VCaP (cell line): ENCODE measurements at regions not wholly inside any gene's neighbourhood (a gene's known extent, or its start where the extent isn't known, plus 50 kb on each side); places are given as distances from the start of the nearest gene placed in this dataset.
"Not testable (repeated sequence)": the region's sequence is repeated elsewhere in the genome, so short reads cannot be mapped to it uniquely, and the experiment has no call there.

Experiments used
- H3K27ac ChIP-seq: fragments of 450-650 bp; 2 replicates; pipeline ENCODE4 v1.5.1; 2017
- CTCF ChIP-seq: fragments of 450-650 bp; conservative IDR thresholded peaks from 2 replicates; pipeline ENCODE4 v1.5.1; 2017; ENCODE audit warnings: mild to moderate bottlenecking, moderate library complexity

GRCh38 chr5:120106912-120107525, 357.1 kb upstream of the PRR16 start:
- no peak for TF ChIP-seq CTCF
- H3K27ac ChIP-seq, result no peak overlapping the region

DNA sequence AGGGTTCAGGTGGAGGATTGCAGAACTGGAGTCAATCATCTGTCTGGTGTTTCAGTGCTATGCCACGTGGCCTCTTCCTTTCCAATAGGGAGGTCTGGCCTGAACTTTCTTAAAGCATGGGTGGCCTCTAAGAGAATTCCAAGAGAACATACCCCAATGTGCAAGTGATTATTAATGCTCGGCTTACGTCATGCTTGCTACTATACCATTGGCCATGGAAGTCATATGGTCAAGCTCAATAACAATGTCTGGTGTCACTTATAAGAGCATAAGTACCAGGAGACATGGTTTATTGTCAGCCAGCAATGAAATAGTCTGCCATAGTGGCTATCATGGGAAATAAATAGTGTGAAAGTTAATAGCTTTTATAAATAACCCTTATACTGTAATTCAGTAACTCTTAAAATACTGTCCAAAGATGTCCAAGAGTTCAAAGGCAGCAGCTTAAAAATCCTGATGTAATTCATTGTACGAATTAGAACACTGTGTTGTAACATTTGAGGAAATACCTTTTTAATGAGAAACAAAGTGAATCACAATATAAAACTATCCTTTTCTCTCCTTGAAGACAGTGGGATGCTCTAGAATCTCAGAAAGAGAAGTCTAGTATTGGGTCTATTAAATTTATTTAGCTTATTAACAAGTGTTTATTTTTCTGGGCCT, 355.4 kb upstream of the PRR16 start:
- TF ChIP-seq CTCF, result no peak
- no peak overlapping the region for H3K27ac ChIP-seq

- no peak overlapping the region for H3K27ac ChIP-seq
- TF ChIP-seq CTCF, result no peak
These were observed 341.4 kb upstream of the PRR16 start for GRCh38 chr5:120122703-120123102.

DNA sequence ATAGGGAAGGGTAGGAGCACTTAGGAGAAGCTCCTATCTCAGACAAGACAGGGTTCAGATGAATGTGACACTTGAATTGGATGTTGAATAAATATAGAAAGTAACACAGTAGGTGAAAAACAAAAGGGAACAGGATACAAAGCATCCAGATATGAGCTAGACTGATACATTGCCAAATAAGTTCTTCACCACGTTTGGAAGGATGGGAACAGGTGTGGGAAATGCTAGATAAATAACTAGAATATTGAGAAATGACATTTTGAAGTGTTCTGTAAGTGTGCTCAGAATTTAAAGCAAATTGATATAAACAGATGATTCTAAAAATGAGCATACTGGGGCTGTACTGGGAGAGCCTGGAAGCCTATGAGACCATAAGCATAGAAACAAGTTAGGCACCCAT, 340.1 kb upstream of the PRR16 start:
- no peak for TF ChIP-seq CTCF
- H3K27ac ChIP-seq, result no peak overlapping the region

GRCh38 chr5:120124961-120125360, 339.1 kb upstream of the PRR16 start:
- TF ChIP-seq CTCF, result no peak
- H3K27ac ChIP-seq, result no peak overlapping the region

GRCh38 chr5:120132347-120132746, 331.8 kb upstream of the PRR16 start:
- H3K27ac ChIP-seq, result not testable (repeated sequence)

DNA sequence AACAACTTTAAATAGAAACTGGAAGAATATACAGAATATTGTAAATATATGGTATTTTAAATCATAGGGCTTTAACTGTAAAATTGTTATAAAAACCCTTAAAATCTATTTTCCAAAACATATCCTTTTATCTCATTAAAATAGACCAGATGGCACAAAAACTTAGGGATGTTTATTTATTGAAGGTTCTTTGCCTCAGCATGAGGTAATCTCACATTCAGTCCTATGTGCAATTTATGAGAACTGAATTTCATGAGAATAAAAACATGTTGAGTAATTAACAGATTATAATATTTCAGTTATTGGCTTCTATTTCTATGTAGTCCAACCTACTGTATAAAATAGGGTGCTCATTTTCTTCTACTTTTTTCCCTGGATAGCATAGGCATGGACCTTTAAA, 329.2 kb upstream of the PRR16 start:
- no peak for TF ChIP-seq CTCF
- H3K27ac ChIP-seq, result no peak overlapping the region

DNA sequence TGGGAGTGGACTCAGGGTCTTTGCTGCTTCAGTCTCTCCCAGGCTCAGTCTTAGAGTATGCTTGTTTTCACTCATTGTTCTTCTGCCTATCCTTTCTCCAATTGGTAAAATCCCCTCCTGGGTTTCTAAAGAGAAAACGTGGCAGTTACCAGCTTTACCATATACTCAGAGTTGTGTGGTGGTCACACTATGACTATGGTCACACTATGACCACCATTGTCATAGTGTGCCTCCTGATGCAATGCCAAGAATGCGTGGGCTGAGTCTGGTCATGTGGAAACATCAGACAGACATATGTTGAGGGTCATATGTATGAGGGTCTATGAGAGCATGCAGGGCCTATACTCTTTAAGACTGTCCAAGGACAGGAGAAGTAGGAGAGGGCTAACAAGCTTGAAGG, 326.5 kb upstream of the PRR16 start:
- no peak for TF ChIP-seq CTCF
- no peak overlapping the region for H3K27ac ChIP-seq
